ENCODE measurements at regions not wholly inside any gene's neighbourhood (a gene's known extent, or its start where the extent isn't known, plus 50 kb on each side); places are given as distances from the start of the nearest gene placed in this dataset. TPM values are rescaled to one million over a fixed set of nuclear protein-coding genes. Genes with fewer than 3 reads are reported as not detected.

GRCh38 chr12:29838768-29839167 is 55.0 kb upstream of the TMTC1 start:
- Histone ChIP-seq H3K9ac (ENCODE audit: low read length) (no peak overlapping the region), H3K27ac (ENCODE audit: low read length in 2 of 2) (no peak overlapping the region), H3K79me2 (ENCODE audit: control insufficient read depth, insufficient read depth, low read length) (no peaks in the 10 kb centered on the region), H3K27me3 (replicated peaks in 1 of 4; ENCODE audit: control extremely low read depth in 1 of 4, control insufficient read depth in 3 of 4, insufficient read depth in 4 of 4, low read length in 3 of 4) (no peaks in the 10 kb centered on the region), H2AFZ (ENCODE audit: insufficient read depth, low read depth, low read length, poor library complexity, severe bottlenecking) (no peak overlapping the region), H3K4me2 (replicated peaks; ENCODE audit: low read depth, low read length, poor library complexity, severe bottlenecking) (no peak overlapping the region), H4K20me1 (ENCODE audit: control insufficient read depth, insufficient read depth, low read length, poor library complexity, severe bottlenecking) (no peaks in the 10 kb centered on the region), H3K36me3 (replicated peaks in 1 of 2; ENCODE audit: control extremely low read depth in 1 of 2, control insufficient read depth in 1 of 2, extremely low read depth in 1 of 2, insufficient read depth in 2 of 2, low read length in 1 of 2) (no peaks in the 10 kb centered on the region), H3K9me3 (ENCODE audit: control extremely low read depth in 1 of 3, control insufficient read depth in 2 of 3, insufficient read depth in 1 of 3, low read length in 2 of 3) (peaks cover 0 to 12% (median 2%) of the 10 kb centered on the region in 3 donors), H3K4me3 (ENCODE audit: control extremely low read depth in 1 of 5, extremely low read depth in 1 of 5, insufficient read depth in 1 of 5, low read depth in 2 of 5, low read length in 4 of 5) (no peak overlapping the region), H3K4me1 (ENCODE audit: control insufficient read depth in 2 of 2, insufficient read depth in 2 of 2, low read length in 2 of 2) (no peaks in the 10 kb centered on the region)
- Mint-ChIP-seq H3K27ac (no peak overlapping the region), H3K4me3 (no peak overlapping the region), H3K4me1 (no peaks in the 10 kb centered on the region), H3K9me3 (ENCODE audit: insufficient read depth) (peaks cover 12% of the 10 kb centered on the region), H3K27me3 (no peaks in the 10 kb centered on the region)
- no CpG with 5 or more reads among the region's 1 CpG for WGBS (ENCODE audit: insufficient coverage)
- intact Hi-C loops (cut with micrococcal nuclease) = no loop called here
- DNase-seq (no peak), ATAC-seq (ENCODE audit: low read depth) (no peak)
- ChIA-PET CTCF (no interaction called here), POLR2A (no interaction called here)
- no peak for TF ChIP-seq EZH2 (IDR thresholded peaks at IDR 0.05; ENCODE audit: borderline replicate concordance, insufficient read depth, low read depth, low read length, poor library complexity, severe bottlenecking)

Small RNA genes in the stretch of these regions (small RNA-seq; reads per million reads assigned to genes)
- gene AC023511.2 (ENCODE audit: insufficient read length, low read depth, low replicate concordance) (not detected), gene RNA5SP356 (ENCODE audit: insufficient read length, low read depth, low replicate concordance) (not detected)
